Calu3 (cell line): ENCODE measurements at regions not wholly inside any gene's neighbourhood (a gene's known extent, or its start where the extent isn't known, plus 50 kb on each side); places are given as distances from the start of the nearest gene placed in this dataset.

ENCODE experiments used
- BruUV-seq: library from RNA; stranded (reverse); fragments of 400-500 nt; replicated peaks from 2 replicates; lab custom pipeline; 2021; lab: Mats Ljungman, UMichigan
- CTCF ChIA-PET: fragments of 300-600 bp; sonication (Branson Sonifier 250); formaldehyde crosslinking; loops from one replicate; lab custom pipeline; 2022; ENCODE audit warnings: antibody characterized with exemption; lab: Charles Lee
- DNase-seq: peaks from one replicate; pipeline ENCODE4 v3.0.0; 2022
- H3K27ac Mint-ChIP-seq: one replicate; pipeline ENCODE4 v1.8.0; 2022; ENCODE audit warnings: mixed read lengths; ENCODE audit not compliant: unreplicated experiment
- H3K27me3 Mint-ChIP-seq: one replicate; pipeline ENCODE4 v1.8.0; 2022; ENCODE audit warnings: mixed read lengths; ENCODE audit not compliant: unreplicated experiment
- H3K36me3 Mint-ChIP-seq: one replicate; pipeline ENCODE4 v1.8.0; 2022; ENCODE audit warnings: mild to moderate bottlenecking, moderate library complexity, mixed read lengths; ENCODE audit not compliant: insufficient read depth, unreplicated experiment
- H3K4me1 Mint-ChIP-seq: one replicate; pipeline ENCODE4 v1.8.0; 2022; ENCODE audit warnings: mild to moderate bottlenecking, low read depth, mixed read lengths; ENCODE audit not compliant: unreplicated experiment
- H3K4me3 Mint-ChIP-seq: one replicate; pipeline ENCODE4 v1.8.0; 2022; ENCODE audit warnings: mild to moderate bottlenecking, low read depth, moderate library complexity, mixed read lengths; ENCODE audit not compliant: unreplicated experiment
- H3K9me3 Mint-ChIP-seq: one replicate; pipeline ENCODE4 v1.8.0; 2022; ENCODE audit warnings: low read depth, mixed read lengths; ENCODE audit not compliant: unreplicated experiment
- CTCF ChIP-seq: fragments of 200-600 bp; IDR thresholded peaks from one replicate; pipeline ENCODE4 v1.8.0; 2022; ENCODE audit warnings: antibody characterized with exemption; ENCODE audit not compliant: unreplicated experiment
- intact Hi-C: fragments of 100-400 bp; cut with micrococcal nuclease; formaldehyde crosslinking; loops from one replicate; pipeline ENCODE4 v1.10.0; 2022; ENCODE audit not compliant: unreplicated experiment

- Mint-ChIP-seq H3K9me3 (peaks cover 10% of the 10 kb centered on the region), H3K27ac (no peak overlapping the region), H3K4me3 (no peak overlapping the region), H3K27me3 (no peaks in the 10 kb centered on the region), H3K4me1 (no peaks in the 10 kb centered on the region), H3K36me3 (no peaks in the 10 kb centered on the region)
- TF ChIP-seq CTCF: no peak
- BruUV-seq: no TSS peak
- no peak for DNase-seq
- intact Hi-C loops: no loop called here
- CTCF ChIA-PET: no interaction called here
Measured at GRCh38 chr7:137130751-137131158, 212.8 kb downstream of the PTN start.

GRCh38 chr7:137129025-137129424 is 214.5 kb downstream of the PTN start:
- H3K27ac Mint-ChIP-seq: no peak overlapping the region
- no peaks in the 10 kb centered on the region for H3K4me1 Mint-ChIP-seq
- TF ChIP-seq CTCF: no peak
- no peaks in the 10 kb centered on the region for H3K27me3 Mint-ChIP-seq
- H3K36me3 Mint-ChIP-seq: no peaks in the 10 kb centered on the region
- CTCF ChIA-PET: no interaction called here
- intact Hi-C loops: no loop called here
- DNase-seq: no peak
- no peak overlapping the region for H3K4me3 Mint-ChIP-seq
- no TSS peak for BruUV-seq
- peaks cover 12% of the 10 kb centered on the region for H3K9me3 Mint-ChIP-seq

- TF ChIP-seq CTCF: no peak
Measured at GRCh38 chr7:137127806-137128205, 215.7 kb downstream of the PTN start.

GRCh38 chr7:137127058-137127457 is 216.5 kb downstream of the PTN start:
- CTCF ChIA-PET: no interaction called here
- Mint-ChIP-seq H3K36me3 (no peaks in the 10 kb centered on the region), H3K4me1 (no peaks in the 10 kb centered on the region), H3K27ac (no peak overlapping the region), H3K27me3 (no peaks in the 10 kb centered on the region), H3K9me3 (peaks cover 15% of the 10 kb centered on the region), H3K4me3 (no peak overlapping the region)
- no peak for TF ChIP-seq CTCF
- intact Hi-C loops: no loop called here
- no peak for DNase-seq
- no TSS peak for BruUV-seq

More at GRCh38 chr7:137127806-137128205, 215.7 kb downstream of the PTN start:
- Mint-ChIP-seq H3K27me3 (no peaks in the 10 kb centered on the region), H3K4me3 (no peak overlapping the region), H3K4me1 (no peaks in the 10 kb centered on the region), H3K36me3 (no peaks in the 10 kb centered on the region), H3K9me3 (peaks cover 15% of the 10 kb centered on the region), H3K27ac (no peak overlapping the region)
- intact Hi-C loops: no loop called here
- BruUV-seq: no TSS peak
- CTCF ChIA-PET: no interaction called here
- DNase-seq: no peak
